Prostate gland (tissue), 2 donors: ENCODE measurements at regions not wholly inside any gene's neighbourhood (a gene's known extent, or its start where the extent isn't known, plus 50 kb on each side); places are given as distances from the start of the nearest gene placed in this dataset.

Experiments used
- CTCF ChIP-seq, 4 experiments: fragments of 200-600 bp in 2 of 4; fragments of 450-650 bp in 2 of 4; sonication (generic) in 2 of 4; IDR thresholded peaks; 1 replicate in 3 of 4; 2 replicates in 1 of 4; pipeline ENCODE4 v1.5.1; 2016 to 2019; ENCODE audit warnings: antibody characterized with exemption in 4 of 4, mild to moderate bottlenecking in 2 of 4, moderate library complexity in 2 of 4
- POLR2A ChIP-seq: fragments of 450-650 bp; IDR thresholded peaks from one replicate; pipeline ENCODE4 v1.6.1; 2016; ENCODE audit warnings: antibody characterized with exemption, mild to moderate bottlenecking
- POLR2AphosphoS5 ChIP-seq: sonication (generic); formaldehyde crosslinking; IDR thresholded peaks from one replicate; pipeline ENCODE4 v1.6.1; 2017; ENCODE audit warnings: antibody characterized with exemption

DNA sequence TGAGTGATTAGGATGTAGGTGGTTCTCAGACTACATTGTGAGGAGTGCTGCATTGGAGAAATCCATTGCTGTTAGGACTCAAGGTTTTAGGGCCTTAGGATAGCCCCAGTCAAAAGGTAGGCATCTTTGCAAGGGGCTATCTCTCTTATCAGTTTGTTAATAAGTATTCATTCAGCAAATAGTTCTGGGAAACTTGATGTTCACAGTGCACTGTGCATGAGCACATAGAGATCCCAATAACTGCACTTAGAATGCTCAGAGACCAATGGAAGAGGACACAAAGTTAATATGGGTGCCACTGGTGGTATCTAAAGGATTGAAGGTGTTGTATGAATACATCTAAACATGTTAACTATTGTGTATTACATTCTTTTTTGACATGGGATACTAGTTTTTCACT is 131.4 kb downstream of the KIF4B start:
- TF ChIP-seq CTCF (IDR thresholded peaks at IDR 0.05) (no peak), POLR2A (no peak), POLR2AphosphoS5 (no peak)
